Daoy (cell line): ENCODE measurements at regions not wholly inside any gene's neighbourhood (a gene's known extent, or its start where the extent isn't known, plus 50 kb on each side); places are given as distances from the start of the nearest gene placed in this dataset.
A peak's percentile ranks its signal among the peaks of the same experiment; 100 is the strongest.

Experiments
- DNase-seq: peaks from one replicate; pipeline ENCODE4 v3.0.0-alpha.2; 2015; ENCODE audit warnings: low read depth

- no peak for DNase-seq
Observed at GRCh38 chr6:91407706-91408105, 820.8 kb upstream of the MAP3K7 start.

GRCh38 chr6:91392951-91393350, 806.1 kb upstream of the MAP3K7 start:
- no peak for DNase-seq

- DNase-seq = no peak
Observed at GRCh38 chr6:91387290-91388059, 800.6 kb upstream of the MAP3K7 start.

- DNase-seq = no peak
Observed at GRCh38 chr6:91386204-91386603, 799.3 kb upstream of the MAP3K7 start.

- DNase-seq = no peak
Observed at GRCh38 chr6:91383207-91383606, 796.3 kb upstream of the MAP3K7 start.

GRCh38 chr6:91376686-91377085, 789.8 kb upstream of the MAP3K7 start:
- DNase-seq = peak; percentile 1

GRCh38 chr6:91366781-91367180, 779.9 kb upstream of the MAP3K7 start:
- DNase-seq = no peak

GRCh38 chr6:91358986-91359385, 772.1 kb upstream of the MAP3K7 start:
- DNase-seq = no peak

- no peak for DNase-seq
Observed at GRCh38 chr6:91352878-91353277, 766.0 kb upstream of the MAP3K7 start.

- DNase-seq = no peak
Observed at GRCh38 chr6:91352321-91352720, 765.4 kb upstream of the MAP3K7 start.

- DNase-seq = no peak
Observed at GRCh38 chr6:91350146-91350908, 763.5 kb upstream of the MAP3K7 start.

GRCh38 chr6:91341473-91341872, 754.6 kb upstream of the MAP3K7 start:
- no peak for DNase-seq

- DNase-seq = no peak
Observed at GRCh38 chr6:91340896-91341395, 754.1 kb upstream of the MAP3K7 start.

- DNase-seq = no peak
Observed at GRCh38 chr6:91337967-91338366, 751.1 kb upstream of the MAP3K7 start.

GRCh38 chr6:91330896-91331295, 744.0 kb upstream of the MAP3K7 start:
- no peak for DNase-seq

- no peak for DNase-seq
Observed at GRCh38 chr6:91328241-91328640, 741.4 kb upstream of the MAP3K7 start.

- no peak for DNase-seq
Observed at GRCh38 chr6:91324711-91325110, 737.8 kb upstream of the MAP3K7 start.

GRCh38 chr6:91317984-91318383, 731.1 kb upstream of the MAP3K7 start:
- DNase-seq = no peak

GRCh38 chr6:91317247-91317835, 730.5 kb upstream of the MAP3K7 start:
- no peak for DNase-seq

- DNase-seq = no peak
Observed at GRCh38 chr6:91310178-91310577, 723.3 kb upstream of the MAP3K7 start.

- DNase-seq = no peak
Observed at GRCh38 chr6:91305755-91306154, 718.9 kb upstream of the MAP3K7 start.

GRCh38 chr6:91304521-91304920, 717.6 kb upstream of the MAP3K7 start:
- DNase-seq = no peak

- no peak for DNase-seq
Observed at GRCh38 chr6:91303326-91303725, 716.5 kb upstream of the MAP3K7 start.
